NCI-H2196 treated with DMSO at 0.1 percent for 48 hours (cell line): ENCODE measurements at regions not wholly inside any gene's neighbourhood (a gene's known extent, or its start where the extent isn't known, plus 50 kb on each side); places are given as distances from the start of the nearest gene placed in this dataset.

Experiments used
- DNase-seq: peaks from one replicate; lab custom pipeline; 2025; ENCODE audit not compliant: unreplicated experiment; lab: John Stamatoyannopoulos, UW

DNA sequence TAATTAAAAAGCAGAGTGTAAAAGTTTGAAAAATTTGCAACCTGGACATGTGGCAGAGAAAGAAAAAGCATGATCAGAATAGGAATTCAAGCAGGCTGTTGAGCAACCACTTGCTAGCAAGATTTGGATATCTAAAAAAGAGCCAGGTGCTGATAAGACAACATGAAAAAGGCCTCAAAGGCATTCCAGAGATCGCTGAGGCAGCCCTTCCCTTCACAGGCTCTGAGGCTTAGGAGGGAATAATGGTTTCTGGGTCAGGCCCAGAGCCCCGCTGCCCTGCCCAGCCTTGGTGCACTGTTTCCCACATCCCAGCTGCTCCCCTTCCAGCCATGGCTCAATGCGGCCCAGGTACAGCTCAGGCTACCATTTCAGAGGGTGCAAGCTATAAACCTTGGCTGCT lies 64.1 kb upstream of the EEPD1 start:
- no peak for DNase-seq

DNA sequence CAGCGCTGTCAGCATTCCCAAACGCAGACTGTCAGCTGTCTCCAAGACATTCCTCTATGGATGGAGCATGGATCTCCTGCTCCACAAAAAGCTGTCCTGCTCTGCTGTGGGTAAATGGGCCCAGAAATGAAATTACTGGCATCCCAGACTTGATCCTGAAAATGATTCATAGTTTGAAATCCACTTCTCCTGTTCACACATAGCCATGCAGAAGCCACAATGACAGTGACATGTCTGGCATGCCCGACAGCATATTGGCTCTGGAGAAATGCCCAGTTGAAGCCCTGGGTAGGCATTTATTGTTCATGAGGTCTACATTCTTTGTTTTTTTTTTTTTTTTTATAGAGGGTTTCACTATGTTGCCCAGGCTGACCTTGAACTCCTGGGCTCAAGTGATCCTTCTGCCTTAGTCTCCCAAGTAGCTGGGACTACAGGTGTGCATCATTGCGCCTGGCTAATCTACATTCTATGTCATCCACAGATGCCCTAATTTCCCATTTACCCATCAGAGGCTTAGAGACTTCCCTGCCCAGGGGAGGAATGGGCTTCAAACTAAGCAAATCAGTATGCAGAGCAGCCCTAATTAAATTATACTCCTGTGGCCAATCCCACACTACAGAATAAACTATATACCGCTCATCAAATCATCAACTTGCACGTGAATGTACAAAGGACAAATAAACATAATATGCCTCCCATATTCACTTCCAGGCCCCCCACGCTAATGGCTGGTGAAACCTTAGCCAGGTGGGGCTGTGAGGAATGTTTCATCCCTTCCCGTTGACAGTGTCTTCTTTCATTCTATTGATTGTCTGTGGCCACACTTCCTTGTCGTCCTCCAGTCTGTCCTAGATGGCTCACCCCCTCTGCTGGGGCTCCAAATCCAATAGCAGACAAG lies 61.8 kb upstream of the EEPD1 start:
- DNase-seq: no peak

DNA sequence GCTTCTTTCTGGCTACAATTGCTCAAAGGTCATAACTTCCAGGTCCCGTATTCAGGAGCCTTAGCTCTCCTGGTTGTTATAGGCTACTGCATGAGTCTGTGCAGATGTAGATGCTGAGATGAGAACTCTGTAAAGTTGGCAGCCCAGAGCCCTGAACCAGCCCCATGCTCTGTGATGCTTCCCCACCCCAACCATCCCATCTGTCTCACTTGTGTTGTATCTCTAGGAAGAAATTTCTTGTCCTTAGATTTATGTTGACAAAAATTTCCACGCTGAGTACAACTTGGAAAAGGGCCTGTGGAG lies 61.2 kb upstream of the EEPD1 start:
- DNase-seq: no peak

DNA sequence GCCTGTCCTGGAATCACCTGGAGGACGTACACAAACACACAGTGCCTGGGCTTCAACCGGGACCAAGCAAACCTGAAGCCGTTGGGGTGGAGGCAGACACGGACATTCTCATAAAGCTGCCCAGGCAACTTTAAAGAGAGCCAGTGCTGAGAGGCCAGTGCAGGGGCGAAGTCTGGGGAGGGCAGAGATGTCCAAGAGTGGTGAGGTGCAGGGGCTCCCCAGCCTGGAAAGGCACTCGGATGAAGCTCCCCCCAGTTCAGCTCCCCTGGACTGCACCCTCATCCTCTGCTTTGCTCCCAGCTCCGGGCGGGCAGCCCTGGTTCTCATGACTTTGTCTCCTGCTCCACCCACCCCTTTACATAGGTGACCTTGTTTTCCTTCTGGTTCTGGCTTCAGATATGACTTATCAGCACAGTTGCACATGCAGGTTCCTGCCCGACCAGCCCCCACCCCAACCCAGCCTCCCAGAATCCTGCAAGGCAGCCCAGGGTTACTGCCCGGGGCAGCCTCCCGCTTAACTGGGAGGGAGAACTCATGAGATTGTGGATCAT lies 60.8 kb upstream of the EEPD1 start:
- no peak for DNase-seq

DNA sequence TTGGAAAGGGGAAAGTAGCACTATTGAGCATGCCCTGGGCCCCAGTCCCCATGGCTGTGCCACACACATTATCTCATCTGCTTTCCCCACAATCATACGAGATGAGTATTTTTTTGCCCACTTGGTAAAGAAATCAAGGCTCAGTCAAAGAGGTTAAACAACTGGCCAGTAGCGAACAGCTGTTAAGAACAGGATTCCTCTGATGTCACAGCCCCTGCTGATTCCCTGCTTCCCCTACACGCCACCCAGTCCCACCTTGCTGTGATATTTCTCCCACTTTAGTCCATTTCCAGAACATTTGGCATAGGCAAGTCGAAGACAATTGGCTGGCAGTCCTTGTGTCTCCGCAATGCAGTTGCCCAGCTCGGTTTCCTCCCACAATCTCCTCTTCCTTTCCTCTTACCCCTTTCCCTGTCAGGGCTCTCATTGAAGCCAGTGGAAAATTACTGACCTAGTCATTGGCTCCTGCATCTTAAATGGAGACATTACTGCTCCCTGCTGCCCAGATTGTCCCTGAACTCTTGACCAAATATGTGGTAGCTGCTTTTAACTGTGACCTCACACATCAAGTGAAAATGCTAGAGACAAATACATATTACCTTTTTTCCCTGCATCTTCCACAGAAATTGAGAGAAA lies 56.5 kb upstream of the EEPD1 start:
- no peak for DNase-seq

DNA sequence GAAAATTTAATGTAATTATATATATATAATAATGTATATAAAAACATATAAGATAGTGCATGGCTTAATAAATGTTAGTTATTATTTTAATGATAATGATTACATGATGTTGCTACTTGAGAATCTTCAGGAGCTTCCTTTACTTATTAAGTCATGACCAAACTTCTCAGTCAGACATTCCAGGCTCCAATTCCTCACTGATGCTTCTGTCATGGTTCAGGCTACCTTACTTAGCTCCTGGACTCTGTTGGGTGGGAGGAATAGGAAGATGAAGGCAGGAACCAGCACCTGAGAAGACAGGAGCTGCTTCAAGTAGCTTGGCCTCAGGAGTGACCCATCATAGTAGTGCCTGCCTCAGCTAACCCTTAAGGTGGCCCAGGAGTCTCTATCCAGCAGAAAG lies 55.0 kb upstream of the EEPD1 start:
- no peak for DNase-seq

DNA sequence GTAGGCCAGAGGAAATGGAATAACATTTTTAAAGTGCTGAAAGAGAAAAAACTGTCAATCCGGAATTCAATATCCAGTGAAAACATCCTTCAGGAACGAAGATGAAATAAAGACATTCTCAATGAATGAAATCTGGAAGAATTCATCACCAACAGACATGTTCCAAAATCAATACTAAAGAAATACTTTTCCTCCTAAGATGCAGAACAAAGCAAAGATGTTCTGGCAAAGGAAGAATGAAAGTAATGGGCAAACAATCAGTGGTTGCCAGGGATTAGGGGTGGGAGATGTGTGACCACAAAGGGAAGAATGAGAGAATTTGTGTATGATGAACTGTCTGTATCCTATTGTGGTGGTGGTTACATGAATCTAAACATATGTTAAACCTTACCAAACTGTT lies 52.8 kb upstream of the EEPD1 start:
- DNase-seq: no peak

DNA sequence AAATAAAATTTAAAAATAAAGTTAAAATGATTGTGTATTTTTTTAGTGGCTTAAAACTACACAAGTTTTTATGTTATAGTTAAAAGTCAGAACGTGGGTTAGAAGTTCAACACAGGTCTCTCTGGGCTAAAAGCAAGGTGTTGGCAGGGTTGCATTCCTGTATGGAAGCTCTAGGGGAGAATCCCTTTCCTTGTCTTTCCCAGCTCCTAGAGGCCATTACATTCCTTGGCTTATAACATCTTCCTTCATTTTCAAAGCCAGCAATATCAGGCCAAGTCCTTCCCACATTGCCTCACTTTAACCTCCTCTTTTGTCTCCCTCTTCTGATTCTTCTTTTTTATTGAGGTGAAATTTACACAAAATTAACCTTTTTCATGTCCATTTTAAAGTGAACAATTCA lies 52.4 kb upstream of the EEPD1 start:
- no peak for DNase-seq
